HepG2 (cell line): ENCODE measurements at regions not wholly inside any gene's neighbourhood (a gene's known extent, or its start where the extent isn't known, plus 50 kb on each side); places are given as distances from the start of the nearest gene placed in this dataset.
A peak's percentile ranks its signal among the peaks of the same experiment; 100 is the strongest.

Experiments used
- ATAC-seq: fragments of 200-7000 bp; cut with Tn5 transposase; 3 replicates; pipeline ENCODE4 v1.9.1; 2020; ENCODE audit warnings: mild to moderate bottlenecking, moderate library complexity
- BruUV-seq: library from RNA; stranded (reverse); fragments of 400-500 nt; replicated peaks from 2 replicates; lab custom pipeline; 2021; lab: Mats Ljungman, UMichigan
- CTCF ChIA-PET: fragments of 300-600 bp; formaldehyde crosslinking; extraction: SDS; loops from one replicate; lab custom pipeline; 2021; ENCODE audit warnings: low total read pairs, inconsistent platforms, low intra/inter-chr PET ratio; lab: Yijun Ruan, JAX
- POLR2A ChIA-PET: fragments of 350-600 bp; sonication (Branson Sonifier 250); formaldehyde crosslinking; loops from one replicate; lab custom pipeline; 2020; ENCODE audit warnings: antibody characterized with exemption, inconsistent platforms; lab: Yijun Ruan, JAX
- DNase-seq: peaks from one replicate; pipeline ENCODE4 v3.0.0-alpha.2; 2015; ENCODE audit warnings: low spot score
- FAIRE-seq: peaks from 3 replicates; lab custom pipeline; 2011; peaks lifted over from hg19 to GRCh38; lab: Jason Lieb, UNC
- H2AFZ ChIP-seq: one replicate; pipeline ENCODE4 v1.6.1; 2011; ENCODE audit warnings: low read length, inconsistent platforms
- H3K27ac ChIP-seq: fragments of 300-600 bp; 3 replicates; pipeline ENCODE4 v1.8.0; 2011; ENCODE audit warnings: mixed run types, mild to moderate bottlenecking, mixed read lengths, low read length, inconsistent platforms; ENCODE audit not compliant: insufficient read depth; ENCODE audit errors: extremely low read length
- H3K27me3 ChIP-seq, 2 experiments: fragments of 200-600 bp in 1 of 2; 2 replicates in 1 of 2; 3 replicates in 1 of 2; pipeline versions ENCODE4 v1.6.0 to v1.8.0; 2011; ENCODE audit warnings: low read length in 2 of 2, mild to moderate bottlenecking in 2 of 2, moderate library complexity in 2 of 2, inconsistent platforms in 1 of 2; ENCODE audit not compliant: insufficient read depth in 2 of 2, control insufficient read depth in 1 of 2
- H3K36me3 ChIP-seq, 2 experiments: fragments of 200-600 bp in 1 of 2; replicated peaks in 1 of 2; 2 replicates in 1 of 2; 3 replicates in 1 of 2; pipeline versions ENCODE4 v1.5.1 to v1.8.0; 2011; ENCODE audit warnings: low read length in 2 of 2, inconsistent platforms in 1 of 2; ENCODE audit not compliant: insufficient read depth in 2 of 2, control insufficient read depth in 1 of 2
- H3K4me1 ChIP-seq: 2 replicates; pipeline ENCODE4 v1.5.1; 2012; ENCODE audit warnings: low read length, inconsistent platforms; ENCODE audit not compliant: insufficient read depth
- H3K4me2 ChIP-seq: 2 replicates; pipeline ENCODE4 v1.6.0; 2011; ENCODE audit warnings: low read depth, low read length, inconsistent platforms
- H3K4me3 ChIP-seq, 3 experiments: fragments of 200-600 bp in 1 of 3; sonication (generic), shearing (Covaris generic) in 1 of 3; replicated peaks in 1 of 3; 2 replicates each; pipeline ENCODE4 v1.5.1; 2011 to 2016; ENCODE audit warnings: low read length in 3 of 3, inconsistent platforms in 2 of 3, low read depth in 2 of 3, mild to moderate bottlenecking in 2 of 3, control low read depth in 1 of 3, mixed read lengths in 1 of 3; ENCODE audit not compliant: insufficient read depth in 1 of 3
- H3K79me2 ChIP-seq: one replicate; pipeline ENCODE4 v1.6.1; 2011; ENCODE audit warnings: low read length, inconsistent platforms; ENCODE audit not compliant: insufficient read depth
- H3K9ac ChIP-seq: 2 replicates; pipeline ENCODE4 v1.6.0; 2011; ENCODE audit warnings: mild to moderate bottlenecking, low read depth, low read length, inconsistent platforms; ENCODE audit not compliant: insufficient read depth
- H3K9me3 ChIP-seq: 2 replicates; pipeline ENCODE4 v1.5.1; 2012; ENCODE audit warnings: mild to moderate bottlenecking, low read length
- H4K20me1 ChIP-seq: 2 replicates; pipeline ENCODE4 v1.6.0; 2011; ENCODE audit warnings: inconsistent platforms, mild to moderate bottlenecking, low read length, moderate library complexity; ENCODE audit not compliant: insufficient read depth
- CEBPG ChIP-seq: IDR thresholded peaks from 2 replicates; pipeline ENCODE4 v1.6.1; 2016
- FOSL2 ChIP-seq: sonication (generic); formaldehyde crosslinking; IDR thresholded peaks from 2 replicates; pipeline ENCODE4 v1.4.0; 2020; ENCODE audit warnings: missing genetic modification reagents
- KDM2A ChIP-seq: sonication (generic); formaldehyde crosslinking; IDR thresholded peaks from 2 replicates; pipeline ENCODE4 v1.4.0; 2020; ENCODE audit warnings: low read depth, missing genetic modification reagents, borderline replicate concordance
- NFRKB ChIP-seq: fragments of 450-650 bp; IDR thresholded peaks from 2 replicates; pipeline ENCODE4 v1.6.1; 2017
- SMAD9 ChIP-seq: sonication (generic); formaldehyde crosslinking; IDR thresholded peaks from 2 replicates; pipeline ENCODE4 v1.5.1; 2020; ENCODE audit warnings: mild to moderate bottlenecking, missing genetic modification reagents
- ZIK1 ChIP-seq: sonication (generic); formaldehyde crosslinking; IDR thresholded peaks from 2 replicates; pipeline ENCODE4 v1.5.0; 2020; ENCODE audit warnings: mild to moderate bottlenecking, low read depth, missing genetic modification reagents, borderline replicate concordance
- ZNF230 ChIP-seq: sonication (generic); formaldehyde crosslinking; IDR thresholded peaks from 2 replicates; pipeline ENCODE4 v1.4.0; 2020; ENCODE audit warnings: mild to moderate bottlenecking, missing genetic modification reagents
- ZNF589 ChIP-seq: sonication (generic); formaldehyde crosslinking; conservative IDR thresholded peaks from 2 replicates; pipeline ENCODE4 v1.8.0; 2022; ENCODE audit warnings: mild to moderate bottlenecking, moderate library complexity, missing genetic modification reagents
- ZNF691 ChIP-seq: sonication (generic); formaldehyde crosslinking; IDR thresholded peaks from 2 replicates; pipeline ENCODE4 v1.4.0; 2020; ENCODE audit warnings: missing genetic modification reagents, low read depth, mild to moderate bottlenecking, borderline replicate concordance
- ZSCAN21 ChIP-seq: sonication (generic); formaldehyde crosslinking; IDR thresholded peaks from 2 replicates; pipeline ENCODE4 v1.8.0; 2022; ENCODE audit warnings: mild to moderate bottlenecking, missing genetic modification reagents, moderate library complexity, borderline replicate concordance
- WGBS: methylation state at CpG from one replicate; pipeline ENCODE4 v1.1.6; 2017; ENCODE audit warnings: low lambda C conversion rate; 5-methylcytosine and 5-hydroxymethylcytosine counted together
- in situ Hi-C: cut with HindIII; loops from 2 replicates; pipeline ENCODE4 v1.10.0; 2017; ENCODE audit warnings: low pct_unique_long_range_greater_than_20kb; ENCODE audit not compliant: extremely low pct_ligation_motif_present
- intact Hi-C: fragments of 100-400 bp; cut with micrococcal nuclease; formaldehyde crosslinking; loops from one replicate; pipeline ENCODE4 v1.10.0; 2022; ENCODE audit not compliant: unreplicated experiment
- TF ChIP-seq, protein P1 (sequence below): sonication (generic); formaldehyde crosslinking; conservative IDR thresholded peaks from 2 replicates; pipeline ENCODE4 v1.5.0; 2020; ENCODE audit warnings: missing genetic modification reagents
- TF ChIP-seq, protein P2 (sequence below): sonication (generic); formaldehyde crosslinking; IDR thresholded peaks from 2 replicates; pipeline ENCODE4 v1.5.0; 2020; ENCODE audit warnings: missing genetic modification reagents
- TF ChIP-seq, protein P3 (sequence below): sonication (generic); formaldehyde crosslinking; IDR thresholded peaks from 2 replicates; pipeline ENCODE4 v1.5.0; 2020; ENCODE audit warnings: mild to moderate bottlenecking, missing genetic modification reagents

GRCh38 chr13:50318887-50319286 lies 303.6 kb downstream of the KCNRG start:
- in situ Hi-C loops = no loop called here
- Histone ChIP-seq H2AFZ (no peak overlapping the region), H3K36me3 (no peaks in the 10 kb centered on the region), H3K4me2 (no peak overlapping the region)
- no peak for TF ChIP-seq NFRKB
- TF ChIP-seq ZSCAN21 = no peak
- TF ChIP-seq, all 625 proteins: peak for 0
- Histone ChIP-seq H3K27ac (no peak overlapping the region), H4K20me1 (peaks cover 12% of the 10 kb centered on the region; the same call in 1 of the 2 replicates), H3K4me1 (peaks cover 38% of the 10 kb centered on the region), H3K4me3 (no peak overlapping the region), H3K9me3 (no peaks in the 10 kb centered on the region), H3K79me2 (peaks cover 3% of the 10 kb centered on the region), H3K27me3 (no peaks in the 10 kb centered on the region), H3K9ac (no peak overlapping the region)
- WGBS = 94% methylated on average over 4 of the region's 4 CpGs
- no TSS peak for BruUV-seq
- FAIRE-seq = no peak
- intact Hi-C loops = no loop called here
- CTCF ChIA-PET = no interaction called here
- ATAC-seq = no peak
- no peak for DNase-seq
- POLR2A ChIA-PET = interaction anchor here (1.2 to 1.5 kb wide), 2 partner anchors 74 to 133 kb away, joined by 3 to 4 read pairs; no protein-coding TSS in a partner anchor

GRCh38 chr13:50319635-50320255 lies 304.5 kb downstream of the KCNRG start:
- in situ Hi-C loops = no loop called here
- ChIA-PET CTCF (no interaction called here), POLR2A (interaction anchor here (0.6 to 1.5 kb wide), 4 partner anchors 75 to 237 kb away, joined by 3 to 4 read pairs (median 3); no protein-coding TSS in a partner anchor)
- WGBS = 12% methylated on average over 2 of the region's 2 CpGs
- BruUV-seq = no TSS peak
- ATAC-seq (peak; percentile 69), DNase-seq (peak; percentile 24), FAIRE-seq (no peak)
- peaks cover 12% of the 10 kb centered on the region; the same call in 1 of the 2 replicates for H4K20me1 ChIP-seq
- peaks cover 38% of the 10 kb centered on the region for H3K4me1 ChIP-seq
- H3K4me2 ChIP-seq = peak overlapping the region; percentile 41
- H3K9me3 ChIP-seq = no peaks in the 10 kb centered on the region
- H3K79me2 ChIP-seq = peaks cover 3% of the 10 kb centered on the region
- no peak overlapping the region for H2AFZ ChIP-seq
- H3K27me3 ChIP-seq = no peaks in the 10 kb centered on the region
- H3K27ac ChIP-seq = peak overlapping the region; percentile 41
- no peak overlapping the region; a peak in 1 of 6 replicates for H3K4me3 ChIP-seq
- H3K9ac ChIP-seq = no peak overlapping the region
- intact Hi-C loops = no loop called here
- H3K36me3 ChIP-seq = no peaks in the 10 kb centered on the region
- TF ChIP-seq FOSL2 (CRISPR knock-in tag) (peak; percentile 25; the same call in 1 of the 2 replicates), ZNF691 (CRISPR knock-in tag) (no peak), ZIK1 (CRISPR knock-in tag) (no peak), ZNF230 (CRISPR knock-in tag) (no peak), CEBPG (CRISPR knock-in tag) (peak; percentile 17; the same call in 1 of the 2 replicates), SMAD9 (CRISPR knock-in tag) (no peak), KDM2A (no peak), ZNF589 (CRISPR knock-in tag) (no peak)
- TF ChIP-seq, protein P1, sequence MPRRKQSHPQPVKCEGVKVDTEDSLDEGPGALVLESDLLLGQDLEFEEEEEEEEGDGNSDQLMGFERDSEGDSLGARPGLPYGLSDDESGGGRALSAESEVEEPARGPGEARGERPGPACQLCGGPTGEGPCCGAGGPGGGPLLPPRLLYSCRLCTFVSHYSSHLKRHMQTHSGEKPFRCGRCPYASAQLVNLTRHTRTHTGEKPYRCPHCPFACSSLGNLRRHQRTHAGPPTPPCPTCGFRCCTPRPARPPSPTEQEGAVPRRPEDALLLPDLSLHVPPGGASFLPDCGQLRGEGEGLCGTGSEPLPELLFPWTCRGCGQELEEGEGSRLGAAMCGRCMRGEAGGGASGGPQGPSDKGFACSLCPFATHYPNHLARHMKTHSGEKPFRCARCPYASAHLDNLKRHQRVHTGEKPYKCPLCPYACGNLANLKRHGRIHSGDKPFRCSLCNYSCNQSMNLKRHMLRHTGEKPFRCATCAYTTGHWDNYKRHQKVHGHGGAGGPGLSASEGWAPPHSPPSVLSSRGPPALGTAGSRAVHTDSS (CRISPR knock-in tag) = no peak
- TF ChIP-seq, protein P2, sequence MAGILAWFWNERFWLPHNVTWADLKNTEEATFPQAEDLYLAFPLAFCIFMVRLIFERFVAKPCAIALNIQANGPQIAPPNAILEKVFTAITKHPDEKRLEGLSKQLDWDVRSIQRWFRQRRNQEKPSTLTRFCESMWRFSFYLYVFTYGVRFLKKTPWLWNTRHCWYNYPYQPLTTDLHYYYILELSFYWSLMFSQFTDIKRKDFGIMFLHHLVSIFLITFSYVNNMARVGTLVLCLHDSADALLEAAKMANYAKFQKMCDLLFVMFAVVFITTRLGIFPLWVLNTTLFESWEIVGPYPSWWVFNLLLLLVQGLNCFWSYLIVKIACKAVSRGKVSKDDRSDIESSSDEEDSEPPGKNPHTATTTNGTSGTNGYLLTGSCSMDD (CRISPR knock-in tag) = no peak
- TF ChIP-seq, protein P3, sequence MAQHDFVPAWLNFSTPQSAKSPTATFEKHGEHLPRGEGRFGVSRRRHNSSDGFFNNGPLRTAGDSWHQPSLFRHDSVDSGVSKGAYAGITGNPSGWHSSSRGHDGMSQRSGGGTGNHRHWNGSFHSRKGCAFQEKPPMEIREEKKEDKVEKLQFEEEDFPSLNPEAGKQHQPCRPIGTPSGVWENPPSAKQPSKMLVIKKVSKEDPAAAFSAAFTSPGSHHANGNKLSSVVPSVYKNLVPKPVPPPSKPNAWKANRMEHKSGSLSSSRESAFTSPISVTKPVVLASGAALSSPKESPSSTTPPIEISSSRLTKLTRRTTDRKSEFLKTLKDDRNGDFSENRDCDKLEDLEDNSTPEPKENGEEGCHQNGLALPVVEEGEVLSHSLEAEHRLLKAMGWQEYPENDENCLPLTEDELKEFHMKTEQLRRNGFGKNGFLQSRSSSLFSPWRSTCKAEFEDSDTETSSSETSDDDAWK = no peak
